ENCODE measurements at regions not wholly inside any gene's neighbourhood (a gene's known extent, or its start where the extent isn't known, plus 50 kb on each side); places are given as distances from the start of the nearest gene placed in this dataset.

GRCh38 chr12:131346555-131347344 is 364.1 kb upstream of the SFSWAP start:
- no peak for DNase-seq

GRCh38 chr12:131347345-131347714 is 363.6 kb upstream of the SFSWAP start:
- no peak for DNase-seq

GRCh38 chr12:131347732-131348131 is 363.2 kb upstream of the SFSWAP start:
- no peak for DNase-seq

GRCh38 chr12:131348231-131348630 is 362.7 kb upstream of the SFSWAP start:
- no peak for DNase-seq

- no peak for DNase-seq
Measured at GRCh38 chr12:131348646-131349045, 362.2 kb upstream of the SFSWAP start.

GRCh38 chr12:131349397-131350127 is 361.3 kb upstream of the SFSWAP start:
- DNase-seq = no peak

- no peak for DNase-seq
Measured at GRCh38 chr12:131350943-131351318, 360.0 kb upstream of the SFSWAP start.

GRCh38 chr12:131351319-131352028 is 359.4 kb upstream of the SFSWAP start:
- DNase-seq = no peak

- DNase-seq = no peak
Measured at GRCh38 chr12:131352296-131352900, 358.5 kb upstream of the SFSWAP start.

- DNase-seq = no peak
Measured at GRCh38 chr12:131353376-131353775, 357.5 kb upstream of the SFSWAP start.

GRCh38 chr12:131353826-131354225 is 357.1 kb upstream of the SFSWAP start:
- DNase-seq = no peak

- no peak for DNase-seq
Measured at GRCh38 chr12:131355361-131356245, 355.3 kb upstream of the SFSWAP start.

GRCh38 chr12:131356485-131357184 is 354.3 kb upstream of the SFSWAP start:
- no peak for DNase-seq

- no peak for DNase-seq
Measured at GRCh38 chr12:131357185-131357747, 353.6 kb upstream of the SFSWAP start.

GRCh38 chr12:131357920-131358319 is 353.0 kb upstream of the SFSWAP start:
- DNase-seq = no peak

- DNase-seq = no peak
Measured at GRCh38 chr12:131362291-131363211, 348.3 kb upstream of the SFSWAP start.

GRCh38 chr12:131363393-131363792 is 347.5 kb upstream of the SFSWAP start:
- DNase-seq = no peak

GRCh38 chr12:131363841-131364495 is 346.9 kb upstream of the SFSWAP start:
- no peak for DNase-seq

Data from activated CD4-positive, alpha-beta T cell treated with anti-CD3 and anti-CD28 coated beads, Interleukin-2, amount 50 U/mL, for 4 hours (primary cell).